Daoy (cell line): ENCODE measurements at regions not wholly inside any gene's neighbourhood (a gene's known extent, or its start where the extent isn't known, plus 50 kb on each side); places are given as distances from the start of the nearest gene placed in this dataset.

Experiments used
- DNase-seq: peaks from one replicate; pipeline ENCODE4 v3.0.0-alpha.2; 2015; ENCODE audit warnings: low read depth

GRCh38 chr4:179582164-179582905, 2140.1 kb upstream of the AGA start:
- no peak for DNase-seq

- DNase-seq = no peak
Observed at GRCh38 chr4:179583221-179583620, 2141.0 kb upstream of the AGA start.

DNA sequence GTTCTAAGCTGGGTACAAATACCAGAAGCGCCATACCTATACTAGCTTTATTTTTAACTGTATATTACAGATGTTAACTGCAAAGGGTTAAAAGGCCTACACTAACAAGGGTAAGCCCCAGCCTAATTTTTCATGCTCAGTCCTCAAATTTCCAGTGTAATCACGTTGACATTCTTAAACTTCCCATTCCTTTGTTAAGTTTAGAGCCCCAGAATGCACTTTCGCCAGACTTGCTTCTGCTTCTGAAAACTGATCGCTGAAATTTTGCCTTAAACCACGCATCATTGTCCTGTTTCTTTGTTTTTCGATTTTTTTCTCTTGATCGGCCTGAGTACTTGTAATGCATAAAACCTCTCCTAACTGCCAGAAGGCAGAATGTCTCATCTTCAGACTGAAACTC, 2141.9 kb upstream of the AGA start:
- DNase-seq = no peak

DNA sequence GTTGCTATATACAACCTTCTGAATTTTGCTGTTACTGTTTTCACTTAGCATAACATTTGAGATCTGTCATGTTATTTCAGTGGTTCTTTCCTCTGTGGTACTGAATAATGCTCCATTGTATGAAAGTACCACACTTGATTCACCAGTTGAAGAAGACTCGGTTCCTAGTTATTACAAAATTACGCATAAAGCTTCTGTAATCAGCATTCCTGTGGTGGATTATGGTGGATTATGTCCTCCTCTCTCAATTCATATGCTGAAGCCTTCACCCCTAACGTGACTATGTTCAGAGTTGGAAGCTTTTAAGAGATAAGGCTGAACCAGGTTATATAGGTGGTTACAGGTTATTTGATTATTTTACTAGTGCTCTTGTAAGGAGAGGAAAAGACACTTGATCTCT, 2143.5 kb upstream of the AGA start:
- DNase-seq = no peak

- peak; percentile 2 for DNase-seq
Observed at GRCh38 chr4:179586460-179586859, 2144.2 kb upstream of the AGA start.

- DNase-seq = peak; percentile 28
Observed at GRCh38 chr4:179595671-179596410, 2153.6 kb upstream of the AGA start.

DNA sequence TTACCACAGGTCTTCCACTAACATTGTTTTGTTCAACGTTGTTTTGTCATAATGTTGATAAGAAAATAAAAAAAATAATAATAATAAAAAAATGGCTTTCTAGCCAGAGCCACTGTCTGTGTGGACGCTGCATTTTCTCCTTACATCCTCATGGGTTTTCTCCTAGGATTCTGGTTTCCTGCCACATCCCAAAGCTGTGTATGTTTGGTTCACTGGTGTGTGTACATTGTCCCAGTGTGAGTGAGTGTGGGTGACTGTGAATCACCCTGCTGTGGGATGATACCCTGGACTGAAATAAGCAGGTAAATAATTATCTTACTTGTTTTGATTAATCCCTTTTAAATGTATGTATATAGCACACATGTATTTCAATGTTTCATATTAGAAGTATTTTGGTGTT, 2154.4 kb upstream of the AGA start:
- no peak for DNase-seq

GRCh38 chr4:179597301-179597700, 2155.1 kb upstream of the AGA start:
- no peak for DNase-seq

DNA sequence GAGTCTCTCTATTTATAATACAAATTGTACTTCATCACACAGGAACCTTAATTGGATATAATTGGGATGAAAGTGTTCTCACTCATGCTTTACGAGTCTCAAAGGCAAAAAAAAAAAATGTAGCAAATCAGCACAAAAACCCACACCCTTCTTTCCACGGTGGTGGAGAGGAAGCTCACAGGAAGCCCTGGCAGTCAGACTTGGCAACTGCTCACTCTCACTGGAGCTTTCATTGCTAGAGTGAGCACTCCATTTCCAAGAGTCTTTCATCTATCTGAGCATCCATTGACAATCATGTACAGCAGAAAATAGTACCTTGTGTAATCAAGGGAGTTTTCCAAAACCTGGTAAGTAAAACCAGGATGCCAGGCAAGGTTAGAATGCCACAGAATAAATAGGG, 2159.4 kb upstream of the AGA start:
- DNase-seq = no peak

GRCh38 chr4:179605196-179605595, 2163.0 kb upstream of the AGA start:
- no peak for DNase-seq

GRCh38 chr4:179607003-179607402, 2164.8 kb upstream of the AGA start:
- DNase-seq = no peak

DNA sequence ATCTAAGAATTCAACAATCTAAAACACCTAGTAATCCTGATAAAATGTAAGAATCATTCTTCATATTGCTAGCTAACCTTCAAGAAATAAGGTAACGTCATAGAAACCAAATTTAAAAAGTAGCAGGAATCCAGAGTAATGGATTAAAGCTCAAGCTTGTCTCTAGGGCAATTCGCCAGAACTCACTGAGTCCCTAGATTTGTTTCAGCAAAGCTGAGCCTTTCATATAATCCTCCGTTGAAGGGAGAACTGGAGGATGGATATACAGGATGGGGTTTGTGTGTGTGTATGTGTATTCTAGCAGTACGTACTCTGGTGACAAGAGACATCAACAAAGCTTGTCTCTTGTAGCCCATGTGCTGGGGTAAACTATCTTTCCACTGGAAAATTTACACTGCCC, 2173.5 kb upstream of the AGA start:
- DNase-seq = no peak

GRCh38 chr4:179618966-179619365, 2176.7 kb upstream of the AGA start:
- no peak for DNase-seq

- peak; percentile 19 for DNase-seq
Observed at GRCh38 chr4:179624768-179625181, 2182.5 kb upstream of the AGA start.

GRCh38 chr4:179625406-179625805, 2183.2 kb upstream of the AGA start:
- DNase-seq = peak; percentile 14

DNA sequence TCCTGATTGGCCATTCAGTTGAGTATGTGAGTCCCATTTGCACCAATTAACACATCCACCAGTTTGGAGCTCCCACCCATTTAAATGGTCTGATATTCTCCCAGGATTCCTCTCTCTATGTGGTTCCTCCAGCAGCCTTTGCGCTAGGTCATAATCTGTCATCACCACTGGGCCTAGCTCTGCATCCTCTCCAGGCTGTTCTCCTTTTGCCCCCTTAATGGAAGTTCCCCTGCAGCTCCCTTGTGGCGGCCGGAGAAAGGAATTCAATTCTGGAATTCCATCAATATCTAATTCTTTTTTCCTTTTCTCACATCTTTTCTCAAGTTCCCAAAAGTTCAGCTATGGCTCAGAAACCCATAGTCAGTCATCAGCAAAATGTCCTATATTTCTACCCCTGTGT, 2184.4 kb upstream of the AGA start:
- peak; percentile 2 for DNase-seq

GRCh38 chr4:179631321-179631720, 2189.1 kb upstream of the AGA start:
- DNase-seq = no peak

- DNase-seq = no peak
Observed at GRCh38 chr4:179634862-179635261, 2192.6 kb upstream of the AGA start.

GRCh38 chr4:179662522-179662921, 2220.3 kb upstream of the AGA start:
- no peak for DNase-seq

DNA sequence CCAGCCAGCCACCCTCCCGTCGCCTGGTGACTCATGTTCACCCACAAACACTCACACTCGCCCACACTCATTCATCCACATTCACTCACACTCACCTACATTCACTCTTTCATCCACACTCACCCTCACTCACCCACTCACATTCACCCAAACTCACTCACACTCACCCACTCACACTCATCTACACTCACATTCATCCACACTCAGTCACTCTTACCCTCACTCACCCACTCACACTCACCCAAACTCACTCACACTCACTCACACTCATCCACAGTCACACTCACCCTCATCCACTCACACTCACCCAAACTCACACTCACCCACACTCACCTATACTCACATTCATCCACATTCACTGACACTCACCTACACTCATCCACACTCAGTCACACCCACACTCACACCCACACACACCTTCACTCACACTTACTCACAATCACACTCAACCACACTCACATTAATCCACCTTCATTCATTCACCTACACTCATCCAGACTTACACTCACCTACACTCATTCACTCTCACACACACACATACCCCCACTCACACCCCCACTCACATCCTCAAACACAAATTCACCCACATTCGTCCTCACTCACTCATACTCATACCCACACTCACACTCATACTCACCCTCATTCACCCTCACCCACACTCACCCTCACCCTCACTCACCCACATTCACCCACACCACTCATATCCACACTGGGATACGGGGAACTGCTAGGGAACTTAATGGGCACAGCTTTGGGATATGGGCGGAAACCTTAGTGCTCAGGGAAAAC, 2221.6 kb upstream of the AGA start:
- no peak for DNase-seq

GRCh38 chr4:179664430-179665027, 2222.3 kb upstream of the AGA start:
- DNase-seq = no peak

GRCh38 chr4:179666226-179666625, 2224.0 kb upstream of the AGA start:
- DNase-seq = no peak
